T-helper 22 cell (primary cell): ENCODE measurements at regions not wholly inside any gene's neighbourhood (a gene's known extent, or its start where the extent isn't known, plus 50 kb on each side); places are given as distances from the start of the nearest gene placed in this dataset.
"Not testable (repeated sequence)": the region's sequence is repeated elsewhere in the genome, so short reads cannot be mapped to it uniquely, and the experiment has no call there.

Source experiments
- DNase-seq: peaks from one replicate; pipeline ENCODE4 v3.0.0-alpha.2; 2020; ENCODE audit warnings: low read depth

GRCh38 chr2:240374085-240374907 lies 61.2 kb upstream of the GPC1 start:
- DNase-seq, result no peak

- DNase-seq, result no peak
Observed at GRCh38 chr2:240375024-240375645, 60.3 kb upstream of the GPC1 start.

DNA sequence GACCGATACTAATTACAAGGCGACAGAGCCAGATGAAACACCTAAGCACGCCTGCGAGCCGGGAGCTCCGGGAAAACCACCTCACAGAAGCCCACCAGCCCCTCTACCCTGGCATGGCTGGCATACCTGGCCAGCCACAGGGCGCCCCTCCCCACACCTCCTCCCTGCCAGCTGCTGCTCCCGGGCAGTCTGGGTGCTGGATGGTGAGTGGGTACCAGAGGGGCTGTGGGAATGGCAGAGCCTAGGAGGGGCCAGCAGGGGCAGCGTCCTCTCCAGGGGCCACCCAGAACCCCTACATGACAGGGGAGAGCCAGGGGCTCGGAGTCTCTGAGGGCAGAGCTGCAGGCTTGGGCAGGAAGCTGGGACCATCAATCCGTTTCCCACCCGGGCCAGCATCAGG lies 58.7 kb upstream of the GPC1 start:
- DNase-seq, result no peak

- no peak for DNase-seq
Observed at GRCh38 chr2:240377366-240377765, 58.1 kb upstream of the GPC1 start.

DNA sequence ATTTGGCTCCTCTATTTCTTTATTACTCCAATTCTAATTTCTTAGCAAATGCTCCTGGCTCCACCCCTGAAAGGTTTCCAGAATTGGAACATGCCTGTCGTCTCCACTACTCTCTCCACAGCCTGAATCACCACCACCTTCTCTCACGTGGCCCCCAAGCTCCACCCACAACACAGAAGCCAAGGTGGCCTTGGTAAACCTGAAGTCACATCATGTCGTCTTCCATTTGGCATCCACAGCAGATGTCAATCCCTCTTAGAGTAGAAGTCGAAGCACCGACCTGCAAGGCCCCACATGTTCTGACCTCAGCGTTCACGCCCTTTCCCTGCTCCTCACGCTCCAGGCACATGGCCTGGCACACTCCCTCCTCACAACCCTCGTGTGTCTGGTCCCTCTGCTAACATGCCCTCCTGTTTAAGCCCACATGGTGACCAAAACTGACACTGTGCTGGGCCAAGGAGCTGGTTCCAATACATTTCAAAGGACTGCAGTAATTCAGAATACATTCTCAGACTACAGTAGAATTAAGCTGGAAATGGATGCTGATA lies 56.3 kb upstream of the GPC1 start:
- DNase-seq, result no peak

GRCh38 chr2:240383099-240383758 lies 52.2 kb upstream of the GPC1 start:
- DNase-seq, result no peak

DNA sequence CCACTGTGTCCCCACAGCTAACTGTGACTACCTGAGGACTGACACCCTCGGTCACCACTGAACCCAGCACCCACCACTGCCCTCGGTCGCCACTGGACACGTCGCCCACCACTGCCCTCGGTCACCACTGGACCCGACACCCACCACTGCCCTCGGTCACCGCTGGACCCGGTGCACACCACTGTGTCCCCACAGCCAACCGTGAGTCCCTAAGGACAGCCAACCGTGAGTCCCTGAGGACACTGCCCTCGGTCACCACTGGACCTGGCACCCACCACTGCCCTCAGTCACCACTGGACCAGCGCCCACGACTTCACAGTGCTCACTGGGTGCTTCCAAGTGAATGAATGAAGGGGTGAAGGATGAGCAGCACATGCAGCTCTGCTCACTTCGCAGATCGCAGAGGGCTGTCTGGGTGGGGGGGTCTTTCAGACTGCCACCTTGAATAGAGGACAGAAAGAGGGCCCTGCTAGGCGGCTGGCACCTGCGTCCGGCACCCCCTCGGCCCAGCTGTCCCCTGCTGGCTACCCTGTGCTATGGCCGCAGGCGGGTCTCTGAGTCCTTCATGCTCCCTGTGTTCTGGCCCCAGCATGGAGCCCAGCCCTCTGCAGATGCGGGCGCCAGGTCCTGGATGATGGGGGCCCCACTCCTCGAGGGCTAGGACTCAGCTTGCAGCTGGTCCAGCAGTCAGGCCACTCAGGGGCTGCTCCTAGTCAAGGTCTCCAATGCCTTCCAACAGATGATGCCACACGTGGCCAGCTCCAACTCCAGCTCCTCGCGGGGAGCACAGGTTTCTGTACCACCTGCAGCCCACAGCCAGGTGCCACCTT lies 51.4 kb upstream of the GPC1 start:
- no peak for DNase-seq

DNA sequence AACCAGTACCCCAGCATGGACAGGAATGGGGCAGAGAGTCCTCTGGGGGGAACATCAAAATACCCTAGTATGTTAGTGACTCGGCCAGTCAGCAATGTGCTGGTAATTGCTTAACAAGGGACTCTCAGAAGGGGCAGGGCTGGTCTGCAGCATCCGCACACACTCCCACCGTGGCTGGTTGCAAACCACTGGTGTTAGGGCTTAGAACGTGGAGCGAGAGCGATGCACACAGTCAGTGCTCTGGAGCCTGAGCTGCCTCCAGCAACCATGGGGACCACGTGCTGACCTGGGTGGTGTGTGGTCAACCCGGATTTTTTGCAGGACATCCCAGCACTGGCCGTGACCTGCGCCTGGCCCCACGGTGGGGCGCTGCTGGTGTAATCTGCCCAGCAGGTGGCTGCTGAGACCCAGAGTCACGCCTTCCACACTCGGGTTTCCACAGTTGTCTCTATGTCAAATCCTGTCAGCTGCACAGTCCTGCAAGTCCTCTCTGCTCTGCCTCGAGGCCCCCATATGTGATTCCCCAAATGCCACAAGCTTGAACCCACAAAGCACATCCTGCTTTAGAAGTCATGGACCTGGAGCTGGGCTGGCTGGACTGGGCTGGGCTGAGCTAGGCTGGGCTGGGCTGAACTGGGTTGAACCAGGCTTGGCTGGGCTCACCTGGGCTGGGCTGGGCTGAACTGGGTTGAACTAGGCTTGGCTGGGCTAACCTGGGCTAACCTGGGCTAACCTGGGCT lies 50.6 kb upstream of the GPC1 start:
- no peak for DNase-seq

GRCh38 chr2:240385451-240386161 lies 49.9 kb upstream of the GPC1 start:
- not testable (repeated sequence) for DNase-seq
